Pancreas (tissue), 10 donors: ENCODE measurements at regions not wholly inside any gene's neighbourhood (a gene's known extent, or its start where the extent isn't known, plus 50 kb on each side); places are given as distances from the start of the nearest gene placed in this dataset.

ENCODE experiments used
- ATAC-seq, 4 donors: fragments of 200-7000 bp; cut with Tn5 transposase; one replicate each; pipeline versions ENCODE4 v1.8.0 to v1.9.1; 2020; ENCODE audit warnings: mild to moderate bottlenecking in 4 of 4, moderate library complexity in 4 of 4
- DNase-seq, 6 donors: peaks; one replicate each; pipeline ENCODE4 v3.0.0-alpha.2; 2020
- FAIRE-seq: peaks from 2 replicates; lab custom pipeline; 2012; peaks lifted over from hg19 to GRCh38; lab: Jason Lieb, UNC
- H3K27ac ChIP-seq, 4 donors: fragments of 200-600 bp; sonication (generic); 1 replicate in 3 of 4; 2 replicates in 1 of 4; pipeline versions ENCODE4 v1.5.0 to v1.8.0; 2020
- H3K27me3 ChIP-seq, 4 donors: fragments of 200-600 bp; one replicate each; pipeline ENCODE4 v1.8.0; 2021
- H3K36me3 ChIP-seq, 3 donors: fragments of 200-600 bp; sonication (generic) in 1 of 3; one replicate each; pipeline versions ENCODE4 v1.5.0 to v1.8.0; 2020 to 2021
- H3K4me1 ChIP-seq, 3 donors: fragments of 200-600 bp; one replicate each; pipeline ENCODE4 v1.8.0; 2021
- H3K4me3 ChIP-seq, 4 donors: fragments of 200-600 bp; sonication (generic) in 2 of 4; one replicate each; pipeline versions ENCODE4 v1.5.0 to v1.8.0; 2020 to 2021
- H3K9me3 ChIP-seq, 4 donors: fragments of 200-600 bp; one replicate each; pipeline ENCODE4 v1.8.0; 2021
- WGBS, 2 donors: extraction: QIAGEN DNeasy Blood & Tissue Kit; methylation state at CpG; one replicate each; pipeline ENCODE4 v1.1.7; 2013; 5-methylcytosine and 5-hydroxymethylcytosine counted together
- intact Hi-C, 3 donors: fragments of 100-400 bp; cut with DNase I; formaldehyde crosslinking; loops; one replicate each; pipeline versions ENCODE4 v1.11.1 to v1.14.2; 2022
- TF ChIP-seq, protein P1 (sequence below), 4 donors: fragments of 200-600 bp; sonication (generic) in 3 of 4; IDR thresholded peaks; one replicate each; pipeline versions ENCODE4 v1.5.0 to v1.8.0; 2021; ENCODE audit warnings: antibody characterized with exemption in 4 of 4
- donor health status: healthy with polysubstance abuse.
- donor health status: DM: no; HTN: no; CAD: no; lungs with moderate emphysema.
- donor health status: DM: no; HTN: no; CAD: no.
- donor health status: control.
- donor health status: control.
- donor health status: Bipolar disorder and iron deficiency.
- donor health status: DM: yes; HTN: yes; CAD: no.
- donor health status: DM: no; HTN: no; CAD: no.
- donor health status: DM: no; HTN: no; CAD: no.
- donor health status: DM: yes; HTN: yes; CAD: no.

DNA sequence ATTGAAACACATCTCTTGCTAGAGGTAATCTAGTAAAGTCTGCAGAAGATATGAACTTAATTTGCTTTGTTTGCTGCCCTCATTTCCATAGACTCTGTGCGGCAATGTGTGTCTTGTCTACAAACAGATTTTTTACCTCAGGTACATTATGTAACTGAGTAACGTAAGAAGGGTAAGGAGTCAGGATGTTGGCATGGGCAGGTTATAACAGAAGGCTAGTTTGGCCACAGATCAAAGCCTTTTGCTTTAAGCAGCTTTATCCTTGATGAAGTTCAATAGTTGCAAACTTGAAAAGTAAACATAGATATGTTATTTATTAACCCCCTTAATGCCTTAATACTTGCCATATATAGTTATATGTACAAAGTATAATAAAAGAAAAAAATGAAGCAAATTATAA, 391.6 kb upstream of the FKBP1C start:
- 9 to 15% methylated on average over 2 of the region's 2 CpGs for WGBS, 2 donors

DNA sequence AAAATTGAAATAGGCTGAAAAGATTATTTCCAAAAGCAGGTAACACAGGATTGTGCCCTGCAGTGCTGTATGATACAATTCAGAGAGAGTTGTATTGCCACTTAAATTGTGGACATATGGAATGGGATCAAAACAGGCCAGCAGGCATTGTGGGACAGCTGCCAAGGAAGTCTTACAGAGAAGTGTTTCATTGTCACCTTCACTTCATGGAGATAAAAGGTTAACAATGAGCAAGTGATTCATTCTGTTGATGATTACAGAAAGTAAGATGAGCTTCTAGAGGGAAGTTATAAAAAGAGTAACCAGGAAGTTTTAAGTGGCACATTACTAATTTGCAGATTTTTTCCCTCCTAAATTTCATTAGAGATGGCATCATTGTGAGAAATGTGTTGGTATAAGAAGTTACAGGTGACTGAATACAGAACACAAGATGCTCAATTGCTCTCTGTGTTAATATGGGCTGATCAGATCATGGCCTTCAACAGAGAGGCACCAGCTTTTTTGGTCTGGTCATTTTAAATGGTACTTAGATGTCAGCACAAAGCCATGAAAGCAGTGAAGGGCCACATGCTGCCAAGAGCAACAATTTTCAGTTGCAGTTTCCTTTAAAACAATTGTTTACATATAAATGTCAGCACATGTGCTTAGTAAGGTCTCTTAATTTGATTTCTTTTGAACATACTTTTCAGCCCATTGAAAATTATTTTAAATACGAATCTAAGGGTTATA, 402.5 kb upstream of the FKBP1C start:
- 73 to 85% methylated on average over 1 of the region's 1 CpG for WGBS, 2 donors
- H3K4me1 ChIP-seq, result no peaks in the 10 kb centered on the region
- DNase-seq (no peak), ATAC-seq (no peak), FAIRE-seq (no peak)
- no peak overlapping the region for H3K4me3 ChIP-seq
- intact Hi-C loops, result no loop called here
- no peaks in the 10 kb centered on the region for H3K36me3 ChIP-seq
- H3K9me3 ChIP-seq, result no peaks in the 10 kb centered on the region
- TF ChIP-seq, protein P1, sequence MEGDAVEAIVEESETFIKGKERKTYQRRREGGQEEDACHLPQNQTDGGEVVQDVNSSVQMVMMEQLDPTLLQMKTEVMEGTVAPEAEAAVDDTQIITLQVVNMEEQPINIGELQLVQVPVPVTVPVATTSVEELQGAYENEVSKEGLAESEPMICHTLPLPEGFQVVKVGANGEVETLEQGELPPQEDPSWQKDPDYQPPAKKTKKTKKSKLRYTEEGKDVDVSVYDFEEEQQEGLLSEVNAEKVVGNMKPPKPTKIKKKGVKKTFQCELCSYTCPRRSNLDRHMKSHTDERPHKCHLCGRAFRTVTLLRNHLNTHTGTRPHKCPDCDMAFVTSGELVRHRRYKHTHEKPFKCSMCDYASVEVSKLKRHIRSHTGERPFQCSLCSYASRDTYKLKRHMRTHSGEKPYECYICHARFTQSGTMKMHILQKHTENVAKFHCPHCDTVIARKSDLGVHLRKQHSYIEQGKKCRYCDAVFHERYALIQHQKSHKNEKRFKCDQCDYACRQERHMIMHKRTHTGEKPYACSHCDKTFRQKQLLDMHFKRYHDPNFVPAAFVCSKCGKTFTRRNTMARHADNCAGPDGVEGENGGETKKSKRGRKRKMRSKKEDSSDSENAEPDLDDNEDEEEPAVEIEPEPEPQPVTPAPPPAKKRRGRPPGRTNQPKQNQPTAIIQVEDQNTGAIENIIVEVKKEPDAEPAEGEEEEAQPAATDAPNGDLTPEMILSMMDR (IDR thresholded peaks at IDR 0.05), result no peak
- H3K27ac ChIP-seq, result no peak overlapping the region
- no peaks in the 10 kb centered on the region for H3K27me3 ChIP-seq

More for the DNA sequence above, 391.6 kb upstream of the FKBP1C start:
- H3K9me3 ChIP-seq, result no peaks in the 10 kb centered on the region
- ATAC-seq (peak; percentile 86 to 99 (median 94)), DNase-seq (peak in 3 of 6 donors; percentile 17 to 33 (median 27)), FAIRE-seq (no peak)
- H3K27ac ChIP-seq, result no peak overlapping the region
- H3K4me3 ChIP-seq, result no peak overlapping the region
- TF ChIP-seq, protein P1 (IDR thresholded peaks at IDR 0.05), result no peak
- intact Hi-C loops, result no loop called here
- no peaks in the 10 kb centered on the region for H3K27me3 ChIP-seq
- peaks cover 3 to 17% (median 6%) of the 10 kb centered on the region in 3 donors for H3K4me1 ChIP-seq
- H3K36me3 ChIP-seq, result no peaks in the 10 kb centered on the region

DNA sequence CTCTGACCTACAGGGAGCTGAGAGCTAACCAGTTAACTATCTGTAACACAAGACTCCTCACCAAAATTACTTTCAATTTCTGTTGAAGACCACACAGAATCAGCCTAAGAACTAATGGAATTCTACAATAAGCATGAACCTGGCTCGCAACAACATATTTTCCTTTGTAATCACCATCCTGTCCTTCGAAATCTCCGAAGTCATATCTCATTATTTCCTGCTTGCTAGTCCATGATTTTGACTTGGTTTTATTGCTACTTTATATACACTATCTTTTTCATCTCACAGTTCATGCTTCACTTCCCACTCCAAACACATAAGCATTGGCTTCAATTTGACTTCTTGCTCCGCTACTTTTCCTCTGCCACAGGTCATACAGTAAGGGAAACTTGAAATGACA, 405.8 kb upstream of the FKBP1C start:
- ATAC-seq, result no peak
- DNase-seq, result no peak
- H3K9me3 ChIP-seq, result no peaks in the 10 kb centered on the region
- no peaks in the 10 kb centered on the region for H3K27me3 ChIP-seq
- TF ChIP-seq, protein P1 (IDR thresholded peaks at IDR 0.05), result no peak
- FAIRE-seq, result no peak
- no peaks in the 10 kb centered on the region for H3K36me3 ChIP-seq
- 60 to 75% methylated on average over 4 of the region's 4 CpGs for WGBS, 2 donors
- no peak overlapping the region for H3K27ac ChIP-seq
- no peak overlapping the region for H3K4me3 ChIP-seq
- intact Hi-C loops, result no loop called here
- H3K4me1 ChIP-seq, result no peaks in the 10 kb centered on the region

DNA sequence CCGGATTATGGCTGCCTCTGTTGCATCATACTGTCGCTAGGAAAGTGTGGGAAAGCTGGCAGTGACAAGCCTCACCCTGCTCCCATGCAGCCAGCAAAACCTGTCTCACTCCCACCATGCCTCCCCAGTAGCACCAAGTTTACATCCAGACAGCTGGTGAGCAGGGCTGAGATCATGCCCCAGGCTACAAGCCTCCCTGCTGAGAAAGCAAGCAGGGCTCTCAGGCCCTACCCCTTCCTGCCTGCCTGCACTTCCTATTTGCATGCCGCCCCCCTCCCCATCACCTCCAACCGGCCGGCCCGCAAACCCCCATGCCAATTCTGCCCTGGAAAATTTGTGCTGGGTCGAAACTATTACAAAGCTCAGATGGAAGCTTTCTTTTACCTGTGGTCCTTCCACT, 408.2 kb upstream of the FKBP1C start:
- FAIRE-seq (no peak), DNase-seq (no peak), ATAC-seq (no peak)
- intact Hi-C loops, result no loop called here
- Histone ChIP-seq H3K27me3 (no peaks in the 10 kb centered on the region), H3K27ac (no peak overlapping the region), H3K36me3 (no peaks in the 10 kb centered on the region), H3K4me3 (no peak overlapping the region), H3K9me3 (no peaks in the 10 kb centered on the region), H3K4me1 (no peaks in the 10 kb centered on the region)
- 79 to 88% methylated on average over 7 of the region's 7 CpGs for WGBS, 2 donors
- TF ChIP-seq, protein P1 (IDR thresholded peaks at IDR 0.05), result no peak

DNA sequence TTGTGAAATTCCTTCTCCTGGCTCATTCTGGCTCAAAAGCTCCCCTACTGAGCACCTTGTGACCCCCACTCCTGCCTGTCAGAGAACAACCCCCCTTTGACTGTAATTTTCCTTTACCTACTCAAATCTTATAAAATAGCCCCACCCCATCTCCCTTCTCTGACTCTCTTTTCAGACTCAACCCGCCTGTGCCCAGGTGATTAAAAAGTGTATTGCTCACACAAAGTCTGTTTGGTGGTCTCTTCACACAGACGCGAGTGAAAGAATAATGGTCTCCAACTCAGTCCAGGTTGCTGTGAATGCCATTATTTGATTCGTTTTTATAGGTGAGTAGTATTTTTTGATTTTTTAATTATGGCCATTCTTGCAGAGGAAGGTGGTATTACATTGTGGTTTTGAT, 414.1 kb upstream of the FKBP1C start:
- no peak overlapping the region for H3K27ac ChIP-seq
- 65 to 83% methylated on average over 4 of the region's 4 CpGs for WGBS, 2 donors
- no peaks in the 10 kb centered on the region for H3K4me1 ChIP-seq
- DNase-seq (no peak), FAIRE-seq (no peak), ATAC-seq (no peak)
- no peak overlapping the region for H3K4me3 ChIP-seq
- no peaks in the 10 kb centered on the region for H3K36me3 ChIP-seq
- H3K27me3 ChIP-seq, result no peaks in the 10 kb centered on the region
- TF ChIP-seq, protein P1 (IDR thresholded peaks at IDR 0.05), result no peak
- no peaks in the 10 kb centered on the region for H3K9me3 ChIP-seq
- intact Hi-C loops, result no loop called here
